ENCODE measurements at regions not wholly inside any gene's neighbourhood (a gene's known extent, or its start where the extent isn't known, plus 50 kb on each side); places are given as distances from the start of the nearest gene placed in this dataset.

- no peak overlapping the region for H3K27ac ChIP-seq
- no peak for TF ChIP-seq CTCF (conservative IDR thresholded peaks at IDR 0.05)
Observed at GRCh38 chr17:68169840-68170239, 78.0 kb upstream of the AMZ2 start.

- no peak overlapping the region for H3K27ac ChIP-seq
- TF ChIP-seq CTCF (conservative IDR thresholded peaks at IDR 0.05), result no peak
Observed at GRCh38 chr17:68170246-68170645, 77.6 kb upstream of the AMZ2 start.

GRCh38 chr17:68172461-68172954 is 75.3 kb upstream of the AMZ2 start:
- peak; percentile 98 for TF ChIP-seq CTCF (conservative IDR thresholded peaks at IDR 0.05)

GRCh38 chr17:68175416-68175815 is 72.4 kb upstream of the AMZ2 start:
- H3K27ac ChIP-seq, result no peak overlapping the region
- TF ChIP-seq CTCF (conservative IDR thresholded peaks at IDR 0.05), result no peak

More at GRCh38 chr17:68172461-68172954, 75.3 kb upstream of the AMZ2 start:
- no peak overlapping the region for H3K27ac ChIP-seq

- no peak overlapping the region for H3K27ac ChIP-seq
- no peak for TF ChIP-seq CTCF (conservative IDR thresholded peaks at IDR 0.05)
Observed at GRCh38 chr17:68175905-68176304, 71.9 kb upstream of the AMZ2 start.

GRCh38 chr17:68176718-68177117 is 71.1 kb upstream of the AMZ2 start:
- TF ChIP-seq CTCF (conservative IDR thresholded peaks at IDR 0.05), result no peak

GRCh38 chr17:68178831-68179230 is 69.0 kb upstream of the AMZ2 start:
- TF ChIP-seq CTCF (conservative IDR thresholded peaks at IDR 0.05), result no peak
- H3K27ac ChIP-seq, result no peak overlapping the region

More at GRCh38 chr17:68176718-68177117, 71.1 kb upstream of the AMZ2 start:
- no peak overlapping the region for H3K27ac ChIP-seq
